ENCODE measurements at regions not wholly inside any gene's neighbourhood (a gene's known extent, or its start where the extent isn't known, plus 50 kb on each side); places are given as distances from the start of the nearest gene placed in this dataset.

DNA sequence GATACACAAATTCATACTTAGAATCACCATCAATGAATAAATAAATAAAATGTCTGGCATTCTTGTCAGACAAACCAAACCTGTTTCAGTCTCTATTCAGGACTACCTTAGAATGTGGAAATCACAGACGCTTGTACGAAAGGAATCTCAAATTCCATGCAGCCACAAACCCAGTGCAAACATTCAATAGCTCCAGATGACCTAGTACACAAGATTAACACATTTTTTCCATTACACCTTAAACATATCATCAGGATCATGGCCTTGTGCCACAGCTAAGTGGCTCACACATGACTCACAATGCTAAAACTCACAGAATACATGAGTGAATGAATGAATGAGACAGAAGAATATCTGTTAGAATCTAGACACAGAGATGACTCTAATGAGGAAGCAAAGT is 134.2 kb downstream of the PWWP3B start:
- no peak overlapping the region for H3K4me2 ChIP-seq (ENCODE audit: low read length)
- no peaks in the 10 kb centered on the region for H3K9me3 ChIP-seq (ENCODE audit: low read length)
- TF ChIP-seq EZH2phosphoT487 (IDR thresholded peaks at IDR 0.05; ENCODE audit: borderline replicate concordance, low read depth, low read length) = no peak
- TF ChIP-seq, protein P1, sequence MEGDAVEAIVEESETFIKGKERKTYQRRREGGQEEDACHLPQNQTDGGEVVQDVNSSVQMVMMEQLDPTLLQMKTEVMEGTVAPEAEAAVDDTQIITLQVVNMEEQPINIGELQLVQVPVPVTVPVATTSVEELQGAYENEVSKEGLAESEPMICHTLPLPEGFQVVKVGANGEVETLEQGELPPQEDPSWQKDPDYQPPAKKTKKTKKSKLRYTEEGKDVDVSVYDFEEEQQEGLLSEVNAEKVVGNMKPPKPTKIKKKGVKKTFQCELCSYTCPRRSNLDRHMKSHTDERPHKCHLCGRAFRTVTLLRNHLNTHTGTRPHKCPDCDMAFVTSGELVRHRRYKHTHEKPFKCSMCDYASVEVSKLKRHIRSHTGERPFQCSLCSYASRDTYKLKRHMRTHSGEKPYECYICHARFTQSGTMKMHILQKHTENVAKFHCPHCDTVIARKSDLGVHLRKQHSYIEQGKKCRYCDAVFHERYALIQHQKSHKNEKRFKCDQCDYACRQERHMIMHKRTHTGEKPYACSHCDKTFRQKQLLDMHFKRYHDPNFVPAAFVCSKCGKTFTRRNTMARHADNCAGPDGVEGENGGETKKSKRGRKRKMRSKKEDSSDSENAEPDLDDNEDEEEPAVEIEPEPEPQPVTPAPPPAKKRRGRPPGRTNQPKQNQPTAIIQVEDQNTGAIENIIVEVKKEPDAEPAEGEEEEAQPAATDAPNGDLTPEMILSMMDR (conservative IDR thresholded peaks at IDR 0.05; ENCODE audit: low read length) = no peak
- POLR2A ChIA-PET = interaction anchor here (0.7 kb wide), 1 partner anchor 446 kb away, joined by 3 read pairs; no protein-coding TSS in a partner anchor
- no peaks in the 10 kb centered on the region for H3K4me1 ChIP-seq (ENCODE audit: insufficient read depth, low read length, poor library complexity, severe bottlenecking)
- H3K9me2 ChIP-seq (ENCODE audit: insufficient read depth, low read length) = no peaks in the 10 kb centered on the region
- intact Hi-C loops (cut with micrococcal nuclease; ENCODE audit: unreplicated experiment) = no loop called here
- no peaks in the 10 kb centered on the region for H4K20me1 ChIP-seq (ENCODE audit: insufficient read depth, low read length)
- H2AFZ ChIP-seq (ENCODE audit: low read length) = no peak overlapping the region
- no peaks in the 10 kb centered on the region for H3K79me2 ChIP-seq (ENCODE audit: insufficient read depth, low read depth, low read length)
- H3K4me3 ChIP-seq (ENCODE audit: low read depth, low read length, poor library complexity, severe bottlenecking) = no peak overlapping the region
- DNase-seq (ENCODE audit: low spot score) = no peak
- CTCF ChIA-PET (ENCODE audit: unreplicated experiment) = no interaction called here
- no peak overlapping the region for H3K27ac ChIP-seq (ENCODE audit: low read depth, low read length, poor library complexity, severe bottlenecking)
- no TSS peak for BruUV-seq (replicated peaks)
- H3K36me3 ChIP-seq (ENCODE audit: insufficient read depth, low read length) = no peaks in the 10 kb centered on the region

DNA sequence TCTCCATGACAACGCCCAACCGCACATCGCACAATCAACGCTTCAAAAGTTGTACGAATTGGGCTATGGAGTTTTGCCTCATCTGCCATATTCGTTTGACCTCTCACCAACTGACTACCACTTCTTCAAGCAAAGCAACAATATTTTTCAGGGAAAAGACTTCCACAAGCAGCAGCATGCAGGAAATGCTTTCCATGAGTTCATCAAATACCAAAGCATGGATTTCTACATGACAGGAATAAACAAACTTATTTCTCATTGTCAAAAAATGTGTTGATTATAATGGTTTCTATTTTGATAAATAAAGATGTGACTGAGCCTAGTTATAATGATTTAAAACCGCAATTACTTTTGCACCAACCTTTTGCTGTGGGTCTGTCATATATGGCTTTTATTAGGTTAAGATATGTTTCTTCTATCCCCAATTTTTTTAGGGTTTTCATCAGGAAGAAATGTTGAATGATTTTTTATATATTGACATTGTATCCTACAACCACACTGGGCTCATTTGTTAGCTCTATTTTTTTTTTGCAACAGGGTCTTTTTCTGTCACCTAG is 138.4 kb downstream of the PWWP3B start:
- ChIA-PET POLR2A (interaction anchor here (0.6 to 1.1 kb wide), 2 partner anchors 11 to 976 kb away, joined by 3 read pairs; no protein-coding TSS in a partner anchor), CTCF (ENCODE audit: unreplicated experiment) (no interaction called here)
- Histone ChIP-seq H3K79me2 (ENCODE audit: insufficient read depth, low read depth, low read length) (no peaks in the 10 kb centered on the region), H3K36me3 (ENCODE audit: insufficient read depth, low read length) (no peaks in the 10 kb centered on the region), H3K9me2 (ENCODE audit: insufficient read depth, low read length) (no peaks in the 10 kb centered on the region), H3K27ac (ENCODE audit: low read depth, low read length, poor library complexity, severe bottlenecking) (no peak overlapping the region), H3K4me3 (ENCODE audit: low read depth, low read length, poor library complexity, severe bottlenecking) (no peak overlapping the region), H2AFZ (ENCODE audit: low read length) (no peak overlapping the region), H3K4me2 (ENCODE audit: low read length) (no peak overlapping the region), H3K4me1 (ENCODE audit: insufficient read depth, low read length, poor library complexity, severe bottlenecking) (no peaks in the 10 kb centered on the region), H4K20me1 (ENCODE audit: insufficient read depth, low read length) (no peaks in the 10 kb centered on the region), H3K9me3 (ENCODE audit: low read length) (no peaks in the 10 kb centered on the region)
- DNase-seq (ENCODE audit: low spot score) = no peak
- intact Hi-C loops (cut with micrococcal nuclease; ENCODE audit: unreplicated experiment) = no loop called here
- BruUV-seq (replicated peaks) = no TSS peak
- no peak for TF ChIP-seq EZH2phosphoT487 (IDR thresholded peaks at IDR 0.05; ENCODE audit: borderline replicate concordance, low read depth, low read length)
- TF ChIP-seq, protein P1 (conservative IDR thresholded peaks at IDR 0.05; ENCODE audit: low read length) = no peak

DNA sequence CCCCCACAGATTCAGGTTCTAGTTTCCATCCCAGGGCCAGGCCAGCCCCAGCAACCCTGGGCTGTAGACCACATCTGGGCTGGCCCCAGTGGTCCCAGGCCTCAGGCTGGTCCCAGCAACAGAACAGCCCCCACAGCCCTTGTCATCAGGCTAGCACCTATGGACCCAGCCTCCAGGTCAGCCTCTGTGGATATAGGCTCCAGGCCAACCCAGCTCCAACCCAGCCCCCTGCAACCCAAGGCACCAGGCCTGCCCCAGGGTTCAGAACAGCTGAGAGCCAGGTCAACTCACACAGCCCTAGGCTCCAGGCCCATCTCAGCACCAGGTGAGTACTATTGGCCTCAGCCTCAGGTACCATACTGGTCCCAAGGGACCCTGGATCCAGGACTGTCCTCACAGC is 155.3 kb downstream of the PWWP3B start:
- TF ChIP-seq EZH2phosphoT487 (IDR thresholded peaks at IDR 0.05; ENCODE audit: borderline replicate concordance, low read depth, low read length) = no peak
- H3K9me3 ChIP-seq (ENCODE audit: low read length) = no peaks in the 10 kb centered on the region
- no peak overlapping the region for H2AFZ ChIP-seq (ENCODE audit: low read length)
- no peaks in the 10 kb centered on the region for H3K9me2 ChIP-seq (ENCODE audit: insufficient read depth, low read length)
- no peaks in the 10 kb centered on the region for H3K36me3 ChIP-seq (ENCODE audit: insufficient read depth, low read length)
- BruUV-seq (replicated peaks) = no TSS peak
- DNase-seq (ENCODE audit: low spot score) = no peak
- POLR2A ChIA-PET = no interaction called here
- intact Hi-C loops (cut with micrococcal nuclease; ENCODE audit: unreplicated experiment) = no loop called here
- no peak overlapping the region for H3K4me3 ChIP-seq (ENCODE audit: low read depth, low read length, poor library complexity, severe bottlenecking)
- H3K4me1 ChIP-seq (ENCODE audit: insufficient read depth, low read length, poor library complexity, severe bottlenecking) = no peaks in the 10 kb centered on the region
- no peak overlapping the region for H3K4me2 ChIP-seq (ENCODE audit: low read length)
- no peaks in the 10 kb centered on the region for H3K79me2 ChIP-seq (ENCODE audit: insufficient read depth, low read depth, low read length)
- H3K27ac ChIP-seq (ENCODE audit: low read depth, low read length, poor library complexity, severe bottlenecking) = no peak overlapping the region
- no peaks in the 10 kb centered on the region for H4K20me1 ChIP-seq (ENCODE audit: insufficient read depth, low read length)
- CTCF ChIA-PET (ENCODE audit: unreplicated experiment) = no interaction called here
